ENCODE measurements at regions not wholly inside any gene's neighbourhood (a gene's known extent, or its start where the extent isn't known, plus 50 kb on each side); places are given as distances from the start of the nearest gene placed in this dataset.

DNA sequence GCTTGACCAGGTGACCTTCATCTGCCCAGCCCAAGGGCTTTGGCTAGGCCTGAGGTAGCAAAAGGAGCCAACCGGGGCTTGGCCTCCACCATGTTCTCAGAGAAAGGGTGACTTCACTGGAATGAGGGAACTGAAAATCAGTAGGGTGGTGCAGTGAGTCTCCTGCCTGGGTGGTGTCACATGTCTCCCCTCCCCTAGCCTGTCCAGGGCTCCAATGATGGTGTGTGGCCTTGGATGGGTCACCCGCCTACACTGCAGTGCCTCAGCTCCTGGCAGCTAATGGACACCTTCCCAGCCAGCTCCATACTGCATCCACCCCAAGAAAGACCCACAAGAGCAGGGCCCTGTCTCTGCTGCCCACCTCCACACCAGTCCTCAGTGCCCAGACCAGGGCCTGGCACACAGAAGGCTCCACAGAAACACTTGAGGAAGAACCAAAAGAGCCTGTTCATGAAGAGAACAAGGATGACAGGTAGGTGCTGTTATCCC is 678.7 kb downstream of the MATN1 start:
- no peak for DNase-seq

DNA sequence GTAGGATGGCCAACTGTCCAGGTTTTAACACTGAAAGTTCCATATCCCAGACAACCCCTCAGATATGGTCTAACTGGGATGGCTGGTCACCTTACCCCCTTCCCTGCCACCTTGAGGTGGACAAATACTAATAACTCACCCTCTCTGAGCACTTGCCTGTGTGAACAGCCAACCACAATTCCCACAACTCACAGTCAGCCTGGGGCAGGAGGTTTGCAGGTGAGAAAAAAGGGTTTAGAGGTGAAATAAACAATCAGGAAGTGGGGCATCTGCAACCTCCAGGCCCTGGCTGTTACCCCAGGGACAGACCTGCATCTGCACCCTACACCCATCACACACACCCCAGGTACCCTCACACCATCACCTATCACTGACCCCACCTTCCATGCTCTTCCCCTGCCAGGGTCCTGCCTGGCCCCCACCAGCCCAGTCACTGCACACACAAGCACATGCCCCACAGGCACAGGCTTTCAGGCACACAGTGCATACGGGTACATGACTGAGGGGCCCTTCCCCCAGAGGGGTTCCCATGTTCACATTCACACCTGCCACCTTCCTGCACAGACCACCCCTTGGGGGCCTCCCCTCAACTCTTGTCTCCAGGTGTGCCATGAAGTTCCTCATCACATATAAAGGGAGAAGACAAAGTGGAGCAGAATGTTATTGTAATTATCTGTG is 679.5 kb downstream of the MATN1 start:
- DNase-seq, result no peak

DNA sequence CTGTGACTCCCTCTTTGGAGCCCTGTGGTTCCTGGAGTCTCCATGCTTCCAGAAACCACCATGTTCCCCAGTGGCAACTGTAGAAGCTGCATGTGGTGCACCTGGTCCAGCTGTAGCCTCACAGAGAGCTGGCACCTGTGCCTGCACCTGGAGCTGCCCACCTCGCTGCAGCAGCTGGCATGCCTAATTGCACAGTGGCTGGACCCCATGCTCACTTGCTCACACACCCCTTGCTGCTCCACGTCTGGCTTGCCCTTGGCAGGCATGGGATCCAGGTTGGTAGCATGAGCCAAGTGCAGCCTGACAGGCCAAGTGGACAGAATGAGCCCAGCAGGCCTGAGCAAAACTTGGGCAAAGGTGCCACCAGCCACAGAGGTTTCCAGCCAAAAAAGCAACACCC is 680.1 kb downstream of the MATN1 start:
- no peak for DNase-seq

DNA sequence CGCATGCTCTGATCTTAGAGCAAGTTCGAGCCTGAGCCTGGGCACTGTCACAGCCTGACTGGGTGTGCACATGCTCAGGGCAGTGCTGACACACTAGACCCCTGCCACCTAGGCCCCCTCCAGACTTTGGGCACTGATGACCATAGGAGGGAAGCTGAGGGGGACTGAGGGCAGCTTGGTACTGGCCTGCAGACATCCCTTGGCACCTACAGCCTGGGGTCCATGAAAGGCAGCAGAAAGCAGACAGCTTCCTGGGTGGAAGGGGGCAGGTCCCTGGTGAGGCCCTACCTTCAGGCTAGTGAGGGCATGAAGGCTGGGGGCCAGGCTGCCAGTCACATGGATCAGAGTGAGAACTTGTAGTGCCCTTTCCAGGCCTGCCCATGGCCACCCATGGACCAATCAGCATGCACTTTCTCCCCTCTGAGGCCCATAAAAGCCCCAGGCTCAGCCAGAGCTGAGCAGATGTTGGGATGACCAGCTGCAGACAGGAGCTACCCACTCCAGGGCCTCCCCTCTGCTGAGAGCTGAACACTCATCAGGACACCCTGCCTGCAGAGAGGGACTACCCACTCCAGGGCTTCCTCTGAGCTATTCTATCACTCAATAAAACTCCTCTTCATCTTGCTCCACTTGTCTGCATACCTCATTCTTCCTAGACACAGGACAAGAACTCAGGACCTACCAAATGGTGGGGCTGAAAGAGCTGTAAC is 680.8 kb downstream of the MATN1 start:
- DNase-seq, result no peak

DNA sequence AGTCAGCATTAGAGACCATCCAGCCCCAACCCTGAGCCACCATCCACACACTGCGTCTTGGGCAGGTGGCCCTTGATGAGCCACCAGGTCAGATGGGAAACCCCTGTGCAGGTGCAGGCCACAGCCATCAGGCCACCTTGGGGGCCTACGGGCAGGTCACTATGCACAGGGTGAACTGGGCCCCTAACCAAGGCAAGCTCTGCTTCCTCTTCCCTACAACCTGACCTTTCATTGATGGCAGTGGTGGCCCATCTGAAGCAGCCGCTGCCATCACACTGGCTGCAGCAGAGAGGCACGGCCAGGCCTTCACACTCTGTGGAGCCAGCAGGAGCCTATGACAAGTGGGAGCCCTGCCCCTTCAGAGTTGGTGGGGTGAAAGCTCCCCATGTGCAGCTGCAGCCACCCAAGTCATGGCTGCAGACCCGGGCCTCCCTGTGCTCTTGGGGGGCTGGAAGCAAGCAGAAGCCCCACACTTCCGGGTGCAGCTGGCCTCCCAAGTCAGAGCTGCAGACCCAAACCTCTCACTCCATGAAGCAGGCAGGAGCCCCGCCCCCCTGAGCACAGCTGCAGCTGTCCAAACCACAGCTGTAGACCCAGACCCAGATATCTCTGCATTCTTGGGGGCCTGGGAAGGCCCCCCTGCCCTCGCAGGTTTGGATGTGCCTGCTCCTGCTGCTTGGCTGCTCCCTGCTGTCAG is 681.5 kb downstream of the MATN1 start:
- DNase-seq, result no peak

DNA sequence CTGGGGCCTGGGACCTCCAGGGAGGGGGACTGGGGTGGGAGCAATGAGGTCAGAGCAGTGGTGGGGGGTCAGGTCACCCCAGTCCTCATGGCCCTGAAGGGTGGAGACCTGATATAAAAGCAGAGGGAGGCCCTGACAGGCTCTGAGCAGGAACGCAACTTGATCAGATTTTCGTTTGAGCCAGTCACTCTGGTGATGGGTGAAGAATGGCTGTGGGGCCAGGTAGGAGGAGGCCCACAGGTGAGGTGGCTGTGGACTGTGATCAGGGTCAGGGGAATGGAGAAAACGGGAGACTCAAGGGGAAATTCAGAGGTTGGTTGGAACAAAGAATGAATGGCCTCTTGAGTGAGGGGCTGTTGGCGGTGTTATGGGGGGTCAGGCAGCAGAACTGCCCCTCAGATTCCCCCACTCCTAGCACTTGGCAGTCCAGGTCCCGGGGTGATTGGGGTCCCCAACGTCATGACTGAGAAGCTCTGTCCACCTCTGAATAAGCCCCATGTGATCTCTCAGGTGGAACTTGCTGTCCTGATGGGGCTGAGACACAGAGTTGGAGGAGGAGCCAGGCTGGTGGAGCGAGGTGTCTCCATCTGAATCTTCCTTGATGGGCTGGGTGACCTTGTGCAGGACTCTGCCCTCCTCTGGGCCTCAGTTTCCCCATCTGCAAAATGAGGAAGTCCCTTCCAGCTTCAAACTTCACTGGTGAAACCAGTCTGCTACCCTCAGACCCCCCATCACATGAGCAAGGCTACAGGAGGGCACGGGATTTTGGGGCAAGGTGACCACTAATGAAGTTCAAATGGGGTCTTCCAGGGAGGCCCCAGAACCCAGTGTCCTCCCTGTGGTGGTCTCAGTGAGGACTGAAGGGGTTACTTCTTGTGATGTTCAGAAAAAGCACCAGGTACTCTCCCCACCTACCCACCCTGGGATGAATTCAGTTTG is 683.0 kb downstream of the MATN1 start:
- no peak for DNase-seq

DNA sequence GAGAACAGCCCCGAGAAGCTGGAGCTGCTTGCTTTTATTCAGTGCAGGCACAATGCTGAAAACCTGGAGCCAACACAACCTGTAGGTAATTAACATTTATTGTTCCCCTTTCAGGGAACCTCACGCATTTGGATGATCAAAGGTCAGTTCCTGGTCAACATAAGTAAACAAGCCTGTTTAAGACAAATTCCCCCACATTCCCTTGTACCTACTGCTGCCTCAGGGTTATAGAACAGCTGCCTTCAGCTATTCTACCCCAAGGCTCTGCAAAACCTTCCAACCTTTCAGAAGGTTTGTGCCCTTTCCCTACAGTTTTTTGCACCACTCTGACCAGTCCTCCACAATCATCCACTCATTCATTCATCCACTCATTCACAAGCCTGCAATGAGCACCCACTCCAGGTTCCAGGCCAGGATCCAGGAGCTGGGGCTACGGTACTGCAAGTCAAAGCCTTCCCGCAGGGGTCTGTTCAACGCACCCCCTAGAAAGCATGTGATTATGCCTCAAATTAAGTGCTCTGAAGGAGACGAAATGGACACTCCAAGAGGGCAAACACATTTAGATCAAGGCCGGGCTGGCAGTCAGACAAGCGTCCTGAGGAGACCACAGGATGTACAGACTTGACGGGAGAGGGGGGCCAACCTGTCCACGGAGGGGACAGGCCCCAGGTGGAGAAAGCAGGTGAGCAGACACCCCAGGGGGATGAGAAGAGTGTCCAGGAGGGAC is 683.9 kb downstream of the MATN1 start:
- no peak for DNase-seq

DNA sequence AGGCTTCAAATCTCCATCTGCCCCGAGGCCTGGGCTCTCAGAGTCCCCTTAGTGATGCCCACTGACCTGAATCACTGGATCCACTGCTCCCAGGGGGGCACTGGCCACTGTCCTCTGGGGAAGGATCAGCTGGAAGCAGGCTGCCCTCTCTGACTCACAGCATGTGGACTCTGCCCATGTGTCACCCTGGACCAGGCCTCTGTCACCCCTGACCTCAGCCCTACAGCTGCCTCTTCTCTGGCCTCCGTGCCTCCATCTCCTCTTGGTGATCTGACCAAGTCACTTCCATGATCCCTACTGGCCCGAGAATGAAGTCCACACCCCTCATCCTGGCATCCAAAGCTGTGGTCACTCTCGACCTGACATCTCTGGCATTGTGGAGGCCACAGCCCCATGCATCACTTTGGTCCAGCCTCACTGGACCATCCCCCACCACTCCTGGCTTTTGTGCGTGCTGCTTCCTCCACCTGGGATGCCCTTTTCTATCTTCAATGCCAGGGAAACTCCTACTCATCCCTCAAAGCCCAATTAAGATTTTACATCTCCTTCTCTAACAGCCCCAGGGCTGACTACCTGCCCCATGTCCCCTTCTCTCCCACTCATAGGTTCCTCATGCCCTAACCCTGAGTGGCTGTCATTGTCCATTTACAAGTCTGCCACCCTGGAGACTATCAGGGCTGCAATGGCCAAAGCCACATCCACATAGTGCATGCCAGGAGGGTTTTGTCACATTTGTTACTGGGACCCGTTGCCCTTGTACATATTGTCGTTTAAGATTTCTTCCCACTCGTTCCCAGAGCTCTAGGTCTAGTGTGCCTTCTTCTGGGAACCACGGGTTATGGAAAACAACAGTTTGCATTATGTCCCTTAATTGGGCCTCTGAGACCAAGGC is 685.0 kb downstream of the MATN1 start:
- no peak for DNase-seq

DNA sequence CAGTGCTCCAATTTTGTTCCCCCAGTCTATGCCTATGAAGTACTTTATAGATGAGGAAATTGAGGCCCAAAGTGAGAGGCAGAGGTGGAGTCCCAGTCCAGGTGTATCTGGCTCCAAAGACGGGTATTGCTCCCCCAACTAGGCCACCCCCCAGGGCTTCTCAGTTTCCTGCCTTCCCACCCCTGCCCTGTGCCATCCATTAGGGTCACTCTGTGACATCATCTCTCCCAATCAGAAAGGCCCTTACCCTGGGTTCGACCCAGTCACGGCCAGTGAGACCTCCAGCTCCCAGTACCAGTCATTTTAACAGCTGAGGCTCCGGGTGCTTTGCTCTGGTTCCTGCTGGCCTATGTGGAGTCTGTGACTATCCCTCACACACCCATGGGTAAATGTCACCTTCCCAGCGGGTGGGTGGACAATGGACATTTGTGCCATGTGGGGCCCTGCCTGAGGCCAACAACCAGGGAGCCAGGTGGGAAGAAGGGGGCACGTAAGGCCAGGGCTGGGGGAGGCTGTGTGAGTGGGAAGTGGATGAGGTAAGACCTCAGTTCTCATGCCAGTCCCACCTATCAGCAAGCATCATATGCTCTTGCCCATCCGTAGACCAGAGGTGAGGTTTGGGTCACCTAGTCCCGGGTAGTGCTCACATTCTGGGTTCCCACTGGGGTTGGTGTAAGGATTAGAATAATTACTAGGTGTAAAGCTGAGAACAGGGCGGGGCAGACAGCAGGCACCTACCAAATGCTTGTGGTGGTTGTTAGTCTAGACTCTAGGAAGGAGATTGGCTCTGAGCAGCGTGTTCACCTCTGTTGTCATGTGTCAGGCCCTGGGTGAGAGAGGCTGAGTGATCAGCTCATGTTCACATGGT is 685.9 kb downstream of the MATN1 start:
- DNase-seq, result no peak

DNA sequence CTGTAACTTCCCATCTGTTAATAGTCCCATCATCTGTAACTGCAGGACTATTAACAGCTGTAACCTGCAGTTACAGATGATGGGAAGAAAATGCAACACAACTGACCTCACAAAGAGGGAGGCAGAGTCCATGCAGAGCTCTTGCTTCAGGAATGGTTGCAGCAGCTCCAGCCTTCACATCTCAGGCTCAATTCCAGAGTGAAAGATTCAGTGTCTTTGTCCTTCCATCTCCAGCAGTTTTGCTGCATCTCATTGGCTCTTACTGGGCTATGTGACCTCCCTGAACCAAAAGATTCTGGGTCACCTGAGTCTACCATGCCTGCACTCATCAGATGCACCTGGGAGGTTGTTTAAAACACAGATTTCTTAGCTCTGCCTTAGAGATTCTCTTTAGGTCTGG is 686.7 kb downstream of the MATN1 start:
- DNase-seq, result no peak

DNA sequence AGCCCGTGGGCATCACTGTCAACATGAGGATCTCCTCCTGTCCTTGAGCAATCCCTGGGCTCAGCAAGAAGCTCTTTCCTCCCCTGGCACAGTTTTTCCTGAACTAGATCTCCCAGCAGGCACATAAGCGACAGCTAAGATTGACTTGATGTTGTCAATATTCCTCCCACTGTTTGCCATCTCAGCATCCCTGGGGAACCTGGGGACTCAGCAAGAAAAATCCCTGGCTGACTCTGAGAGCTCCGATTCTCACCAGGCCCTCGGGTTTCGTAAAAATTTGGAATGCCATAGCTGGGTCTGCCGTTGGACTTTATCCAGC is 687.2 kb downstream of the MATN1 start:
- no peak for DNase-seq

DNA sequence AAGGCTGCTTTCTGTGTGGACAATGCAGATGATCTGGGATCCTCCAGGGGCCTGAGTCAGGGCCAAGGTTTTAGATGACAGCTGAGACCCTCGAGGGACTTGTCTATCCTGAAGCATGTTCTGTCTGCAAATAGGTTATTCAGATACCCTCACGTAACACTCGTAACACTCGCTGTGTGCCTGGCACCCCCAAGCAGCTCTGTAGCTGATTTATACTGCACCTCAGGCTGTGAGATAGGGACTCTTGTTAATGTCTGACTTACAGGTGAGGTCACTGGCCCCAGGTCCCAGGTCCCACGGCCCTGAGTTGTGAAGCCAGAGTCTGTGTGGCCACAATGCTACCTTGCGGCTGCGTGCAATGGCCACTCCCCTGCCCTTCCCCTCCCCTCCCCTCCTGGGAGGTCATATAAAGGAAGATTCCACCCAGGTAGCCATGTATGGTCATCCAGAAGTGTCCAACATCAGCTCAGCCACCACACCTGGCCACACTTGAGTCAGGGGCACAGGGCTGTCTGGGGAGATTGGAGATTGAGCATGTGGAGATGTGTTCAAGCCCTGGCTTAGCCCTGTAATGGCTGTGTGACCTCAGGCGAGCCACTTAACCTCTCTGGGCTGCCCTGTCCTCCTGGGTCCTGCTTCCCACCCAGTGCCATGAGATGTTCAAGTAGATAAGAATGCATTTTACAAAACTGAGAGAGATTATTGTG is 687.7 kb downstream of the MATN1 start:
- DNase-seq, result no peak

DNA sequence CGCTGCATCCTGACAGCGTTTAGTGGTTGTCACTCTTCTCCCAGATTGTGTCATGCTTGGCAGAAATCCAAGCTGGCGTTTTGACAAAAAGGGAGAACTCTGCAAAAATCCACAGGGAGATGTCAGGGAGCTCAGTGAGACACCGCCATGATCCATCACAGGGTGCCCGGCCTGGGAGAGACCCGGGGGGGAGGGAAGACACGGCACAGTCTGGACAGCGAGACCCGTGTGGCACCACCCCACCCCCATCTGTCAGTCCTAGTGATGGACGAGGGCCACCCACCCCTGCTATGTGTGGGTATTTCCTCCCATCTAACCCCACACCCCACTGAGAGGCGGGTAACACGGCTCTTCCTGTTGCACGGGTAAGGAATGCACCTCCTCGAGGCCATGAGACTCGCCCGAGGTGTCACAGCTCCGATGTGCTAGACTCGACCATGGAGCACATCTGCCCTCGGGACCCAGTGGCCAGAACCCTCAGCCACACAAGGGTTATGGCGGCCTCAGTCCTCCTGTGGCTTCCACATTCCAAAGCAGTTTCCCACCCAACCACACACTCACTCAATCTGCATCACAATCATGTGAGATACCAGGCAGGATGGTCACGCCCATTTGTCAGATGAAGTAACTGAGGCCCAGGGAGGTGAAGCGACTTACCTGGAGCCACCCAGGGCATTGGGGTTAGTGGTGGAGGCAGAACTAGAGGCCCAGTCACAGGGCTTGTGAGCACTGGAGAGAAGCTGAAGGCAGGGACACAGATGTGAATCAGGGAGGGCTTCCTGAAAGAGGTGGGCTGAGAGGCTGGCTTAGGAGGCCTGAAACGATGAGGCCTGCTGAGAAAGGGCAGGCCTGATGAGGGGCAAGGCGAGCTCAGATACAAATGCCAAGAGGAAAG is 688.5 kb downstream of the MATN1 start:
- peak; percentile 14 for DNase-seq

DNA sequence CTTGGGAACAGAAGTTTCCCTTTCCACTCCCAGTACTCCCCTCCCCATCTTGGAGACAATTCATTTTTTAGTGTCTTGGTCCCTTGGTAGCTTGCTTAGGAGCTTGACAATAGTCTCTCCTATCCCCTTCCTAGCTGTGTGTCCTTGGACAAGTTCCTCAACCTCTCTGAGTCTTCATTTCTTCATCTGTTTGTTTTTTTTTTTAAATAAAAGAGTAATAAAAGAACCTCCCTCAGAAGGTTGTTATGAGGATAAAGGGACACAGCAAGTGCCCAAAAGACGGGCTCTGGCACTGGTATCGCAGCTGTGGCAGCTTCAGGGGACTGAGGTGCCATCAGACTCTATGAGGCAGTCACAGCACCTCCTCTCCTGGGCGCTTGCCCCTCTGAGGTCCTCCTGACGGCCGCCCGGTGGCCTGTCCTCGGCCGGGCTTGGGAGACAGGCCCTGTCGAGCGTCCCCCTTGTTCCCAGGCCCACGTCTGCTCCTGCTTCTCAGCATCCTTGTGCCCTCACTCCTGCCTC is 689.2 kb downstream of the MATN1 start:
- DNase-seq, result no peak

DNA sequence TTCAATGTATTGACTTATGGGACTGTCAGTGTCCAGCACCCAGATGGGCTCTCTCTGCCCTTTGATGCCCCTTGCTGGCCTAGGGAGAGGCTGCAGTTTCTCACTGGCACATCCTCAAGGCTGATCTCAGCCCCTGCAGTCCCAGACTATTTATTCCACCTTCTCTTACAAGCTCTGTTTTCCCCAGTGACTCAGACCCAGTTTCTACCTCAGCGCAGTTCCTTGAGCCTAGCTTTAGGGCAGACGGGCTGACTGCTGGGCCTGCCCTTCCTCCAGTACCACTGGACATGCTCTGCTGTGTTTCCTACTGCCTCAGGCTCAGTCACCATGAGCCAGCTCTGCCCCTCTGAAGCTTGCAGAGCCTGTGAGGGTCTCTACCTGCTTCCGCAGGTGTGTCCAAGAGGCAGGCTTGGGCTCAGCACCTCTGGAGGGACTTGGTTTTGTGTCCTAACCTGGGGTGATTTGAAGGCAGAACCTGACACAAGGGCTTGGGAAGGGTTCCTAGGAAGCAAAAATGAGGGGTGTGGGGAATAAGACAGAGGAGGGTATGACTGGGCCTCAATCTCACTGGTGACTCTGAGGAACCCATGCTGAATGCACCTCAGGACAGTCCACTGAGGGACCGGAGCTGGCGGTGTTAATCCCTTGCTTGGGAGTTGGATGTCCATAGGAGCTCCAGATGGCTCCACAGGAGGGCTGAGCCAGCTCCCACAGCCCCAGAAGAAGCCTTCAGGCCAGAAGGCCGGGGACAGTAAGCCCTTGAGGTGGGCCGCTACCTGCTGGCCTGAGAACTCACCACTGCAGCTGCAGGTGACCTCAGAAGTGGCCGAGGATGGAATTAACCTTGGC is 689.9 kb downstream of the MATN1 start:
- no peak for DNase-seq

DNA sequence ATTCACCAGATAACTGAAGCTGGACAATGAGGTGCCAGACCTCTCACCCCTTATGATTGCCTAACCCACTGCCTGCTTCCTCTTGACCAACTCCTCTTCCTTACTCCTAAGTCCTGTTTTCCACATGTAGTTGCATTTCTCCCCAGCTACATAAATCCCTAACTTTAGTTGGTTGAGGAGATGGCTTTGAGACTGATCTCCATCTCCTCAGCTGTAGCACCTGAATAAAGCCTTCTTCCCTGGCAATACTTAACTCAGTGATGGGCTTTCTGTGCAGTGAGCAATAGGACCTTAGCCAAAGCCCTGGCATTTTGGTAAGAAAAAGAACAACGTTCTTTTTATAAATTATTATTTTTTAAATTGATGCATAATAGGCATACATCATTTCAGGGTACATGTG is 691.1 kb downstream of the MATN1 start:
- no peak for DNase-seq

DNA sequence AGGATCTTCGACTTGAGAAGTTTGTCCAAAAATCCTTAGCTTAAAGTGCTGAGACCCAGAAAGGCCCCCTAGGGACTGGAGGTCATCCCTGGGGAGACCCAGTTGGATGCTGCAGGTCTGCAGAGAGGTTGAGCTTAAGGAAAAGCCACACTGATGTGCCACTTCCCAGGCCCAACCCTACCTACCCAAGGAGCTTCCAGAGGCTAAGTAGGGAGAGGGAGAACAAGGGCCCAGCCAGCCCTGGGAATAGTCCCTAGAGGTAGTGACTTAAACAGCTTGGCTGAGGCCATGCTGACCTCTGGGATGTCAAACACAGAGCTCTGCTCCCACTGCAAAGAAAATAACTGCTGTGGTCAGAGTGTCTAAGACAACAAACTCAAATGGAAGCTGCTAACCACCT is 693.7 kb downstream of the MATN1 start:
- DNase-seq, result no peak
